IMR-90 (cell line): ENCODE measurements at regions not wholly inside any gene's neighbourhood (a gene's known extent, or its start where the extent isn't known, plus 50 kb on each side); places are given as distances from the start of the nearest gene placed in this dataset.

ENCODE experiments used
- ATAC-seq: fragments of 200-7000 bp; cut with Tn5 transposase; 2 replicates; pipeline ENCODE4 v1.9.1; 2020; ENCODE audit warnings: low read depth, mild to moderate bottlenecking, moderate library complexity
- BruUV-seq: library from RNA; stranded (reverse); fragments of 400-500 nt; replicated peaks from 2 replicates; lab custom pipeline; 2021; lab: Mats Ljungman, UMichigan
- CTCF ChIA-PET: fragments of 300-600 bp; formaldehyde crosslinking; extraction: SDS; loops from one replicate; lab custom pipeline; 2021; ENCODE audit warnings: antibody characterized with exemption; lab: Yijun Ruan, JAX
- POLR2A ChIA-PET: fragments of 300-600 bp; sonication (Branson Sonifier 250); formaldehyde crosslinking; loops from one replicate; lab custom pipeline; 2022; ENCODE audit warnings: antibody characterized with exemption; ENCODE audit not compliant: unreplicated experiment; lab: Charles Lee
- DNase-seq: peaks from one replicate; pipeline ENCODE4 v3.0.0; 2013
- H2AFZ ChIP-seq: replicated peaks from 2 replicates; pipeline ENCODE3; 2013; ENCODE audit warnings: low read length, mild to moderate bottlenecking; ENCODE audit not compliant: poor library complexity
- H2AK5ac ChIP-seq: 2 replicates; pipeline ENCODE4 v1.6.1; 2013; ENCODE audit warnings: low read depth, low read length, inconsistent platforms
- H2AK9ac ChIP-seq: replicated peaks from 2 replicates; pipeline ENCODE3; 2013; ENCODE audit warnings: mild to moderate bottlenecking, low read depth, low read length, moderate library complexity; ENCODE audit not compliant: poor library complexity
- H2BK120ac ChIP-seq: 2 replicates; pipeline ENCODE4 v1.6.1; 2013; ENCODE audit warnings: low read depth, low read length, inconsistent platforms
- H2BK15ac ChIP-seq: 3 replicates; pipeline ENCODE4 v1.6.1; 2013; ENCODE audit warnings: low read depth, low read length, inconsistent platforms
- H2BK20ac ChIP-seq: 2 replicates; pipeline ENCODE4 v1.6.1; 2013; ENCODE audit warnings: low read depth, mild to moderate bottlenecking, inconsistent platforms, low read length, moderate library complexity
- H2BK5ac ChIP-seq: 2 replicates; pipeline ENCODE4 v1.6.1; 2013; ENCODE audit warnings: mild to moderate bottlenecking, low read depth, low read length, inconsistent platforms; ENCODE audit not compliant: poor library complexity, severe bottlenecking
- H3K14ac ChIP-seq: replicated peaks from 2 replicates; pipeline ENCODE4 v1.6.1; 2013; ENCODE audit warnings: low read depth, low read length, inconsistent platforms
- H3K18ac ChIP-seq: 2 replicates; pipeline ENCODE4 v1.6.1; 2013; ENCODE audit warnings: low read depth, low read length, control low read depth
- H3K23ac ChIP-seq: 2 replicates; pipeline ENCODE4 v1.6.1; 2013; ENCODE audit warnings: low read depth, low read length, inconsistent platforms
- H3K27ac ChIP-seq: 2 replicates; pipeline ENCODE4 v1.5.1; 2013; ENCODE audit warnings: mild to moderate bottlenecking, control low read depth, low read length; ENCODE audit not compliant: insufficient read depth
- H3K27me3 ChIP-seq: 2 replicates; pipeline ENCODE4 v1.6.1; 2013; ENCODE audit warnings: low read length; ENCODE audit not compliant: control insufficient read depth, insufficient read depth
- H3K36me3 ChIP-seq: 2 replicates; pipeline ENCODE4 v1.6.1; 2013; ENCODE audit warnings: low read length, mixed read lengths; ENCODE audit not compliant: control insufficient read depth, insufficient read depth
- H3K4ac ChIP-seq: 2 replicates; pipeline ENCODE4 v1.6.1; 2013; ENCODE audit warnings: low read depth, low read length, inconsistent platforms
- H3K4me1 ChIP-seq: 2 replicates; pipeline ENCODE4 v1.6.1; 2013; ENCODE audit warnings: low read length, mixed read lengths; ENCODE audit not compliant: control insufficient read depth, insufficient read depth
- H3K4me2 ChIP-seq: 2 replicates; pipeline ENCODE4 v1.6.1; 2013; ENCODE audit warnings: low read depth, mild to moderate bottlenecking, control low read depth, low read length, moderate library complexity
- H3K4me3 ChIP-seq: 2 replicates; pipeline ENCODE4 v1.5.1; 2013; ENCODE audit warnings: low read depth, mild to moderate bottlenecking, control low read depth, low read length, moderate library complexity; ENCODE audit not compliant: insufficient read depth
- H3K56ac ChIP-seq: 2 replicates; pipeline ENCODE4 v1.6.1; 2013; ENCODE audit warnings: low read length, inconsistent platforms; ENCODE audit not compliant: insufficient read depth; ENCODE audit errors: extremely low read depth
- H3K79me1 ChIP-seq, 2 experiments: 2 replicates each; pipeline ENCODE4 v1.6.1; 2013; ENCODE audit warnings: low read length in 2 of 2, inconsistent platforms in 1 of 2, low read depth in 1 of 2
- H3K9ac ChIP-seq: 2 replicates; pipeline ENCODE4 v1.6.1; 2013; ENCODE audit warnings: low read depth, low read length, control low read depth
- H3K9me1 ChIP-seq: 2 replicates; pipeline ENCODE4 v1.6.1; 2013; ENCODE audit warnings: low read length, inconsistent platforms; ENCODE audit not compliant: insufficient read depth
- H3K9me3 ChIP-seq: 2 replicates; pipeline ENCODE4 v1.6.1; 2013; ENCODE audit warnings: low read length; ENCODE audit not compliant: control insufficient read depth, insufficient read depth
- H4K20me1 ChIP-seq: 2 replicates; pipeline ENCODE4 v1.6.1; 2013; ENCODE audit warnings: low read length, inconsistent platforms; ENCODE audit not compliant: insufficient read depth
- H4K5ac ChIP-seq: 2 replicates; pipeline ENCODE4 v1.6.1; 2013; ENCODE audit warnings: mild to moderate bottlenecking, low read depth, low read length, control low read depth
- H4K8ac ChIP-seq, 2 experiments: 2 replicates each; pipeline ENCODE4 v1.6.1; 2013; ENCODE audit warnings: low read depth in 2 of 2, low read length in 2 of 2, control low read depth in 1 of 2, inconsistent platforms in 1 of 2
- H4K91ac ChIP-seq: 2 replicates; pipeline ENCODE4 v1.6.1; 2013; ENCODE audit warnings: low read depth, low read length, inconsistent platforms; ENCODE audit not compliant: insufficient read depth
- BHLHE40 ChIP-seq: fragments of 150-350 bp; IDR thresholded peaks from 2 replicates; pipeline ENCODE4 v1.6.1; 2016; ENCODE audit warnings: mild to moderate bottlenecking, low read depth, low read length
- CEBPB ChIP-seq: IDR thresholded peaks from 2 replicates; pipeline ENCODE4 v1.6.1; 2012; ENCODE audit warnings: low read depth, low read length, improper control_type of control experiment
- CHD1 ChIP-seq: IDR thresholded peaks from 2 replicates; pipeline ENCODE4 v1.6.1; 2012; ENCODE audit warnings: low read depth, low read length, improper control_type of control experiment
- ELK1 ChIP-seq: fragments of 150-350 bp; IDR thresholded peaks from 2 replicates; pipeline ENCODE4 v1.6.1; 2016; ENCODE audit warnings: low read depth, mild to moderate bottlenecking, low read length, moderate library complexity, borderline replicate concordance
- MAFK ChIP-seq: IDR thresholded peaks from 2 replicates; pipeline ENCODE4 v1.6.1; 2012; ENCODE audit warnings: low read depth, low read length, improper control_type of control experiment
- MXI1 ChIP-seq: IDR thresholded peaks from 2 replicates; pipeline ENCODE4 v1.6.1; 2012; ENCODE audit warnings: low read depth, mild to moderate bottlenecking, low read length, moderate library complexity, borderline replicate concordance
- NFE2L2 ChIP-seq: fragments of 150-350 bp; IDR thresholded peaks from 2 replicates; pipeline ENCODE4 v1.6.1; 2016; ENCODE audit warnings: low read depth, mild to moderate bottlenecking, low read length
- POLR2A ChIP-seq: IDR thresholded peaks from 2 replicates; pipeline ENCODE4 v1.6.1; 2012; ENCODE audit warnings: mild to moderate bottlenecking, low read depth, low read length
- RAD21 ChIP-seq: IDR thresholded peaks from 2 replicates; pipeline ENCODE4 v1.6.1; 2012; ENCODE audit warnings: low read length, improper control_type of control experiment
- RCOR1 ChIP-seq: IDR thresholded peaks from 2 replicates; pipeline ENCODE4 v1.6.1; 2012; ENCODE audit warnings: mild to moderate bottlenecking, low read length, improper control_type of control experiment; ENCODE audit not compliant: insufficient replicate concordance
- SMC3 ChIP-seq: fragments of 150-350 bp; IDR thresholded peaks from 2 replicates; pipeline ENCODE4 v1.6.1; 2016; ENCODE audit warnings: low read depth, mild to moderate bottlenecking, antibody characterized with exemption, low read length, moderate library complexity
- WGBS, 2 experiments: methylation state at CpG; one replicate each; pipeline versions ENCODE4 v1.1.5 to v1.1.7; 2013; ENCODE audit warnings: missing lambda C conversion rate in 2 of 2; ENCODE audit not compliant: insufficient read length in 1 of 2; ENCODE audit errors: extremely low coverage in 2 of 2; 5-methylcytosine and 5-hydroxymethylcytosine counted together
- dilution Hi-C: fragments of 300-500 bp; cut with HindIII; formaldehyde crosslinking; loops from one replicate; pipeline ENCODE4 v1.14.3; 2018; ENCODE audit warnings: low sequenced_read_pairs; ENCODE audit not compliant: unreplicated experiment
- in situ Hi-C: fragments of 300-500 bp; cut with MboI; formaldehyde crosslinking; loops from 3 replicates; pipeline ENCODE4 v1.14.3; 2019; ENCODE audit warnings: low sequenced_read_pairs, inconsistent platforms, mixed read lengths
- intact Hi-C: fragments of 100-400 bp; cut with micrococcal nuclease; formaldehyde crosslinking; loops from 2 replicates; pipeline ENCODE4 v1.10.0; 2022
- TF ChIP-seq, protein P1 (sequence below): fragments of 150-350 bp; IDR thresholded peaks from 2 replicates; pipeline ENCODE4 v1.6.1; 2017; ENCODE audit warnings: mild to moderate bottlenecking, antibody characterized with exemption, low read length, low read depth
- TF ChIP-seq, protein P2 (sequence below): conservative IDR thresholded peaks from 2 replicates; pipeline ENCODE4 v1.5.1; 2012; ENCODE audit warnings: mild to moderate bottlenecking, low read depth, low read length, improper control_type of control experiment

- Histone ChIP-seq H2BK15ac (no peak overlapping the region), H2BK120ac (no peak overlapping the region), H2AFZ (no peak overlapping the region), H3K4me3 (no peak overlapping the region), H3K18ac (no peak overlapping the region), H4K20me1 (no peaks in the 10 kb centered on the region), H3K9ac (no peak overlapping the region), H2BK5ac (no peak overlapping the region), H4K91ac (no peak overlapping the region), H3K56ac (no peak overlapping the region), H3K9me1 (no peaks in the 10 kb centered on the region), H3K27ac (no peak overlapping the region), H3K27me3 (no peaks in the 10 kb centered on the region), H3K9me3 (peaks cover 4% of the 10 kb centered on the region; the same call in 1 of the 2 replicates), H4K5ac (no peak overlapping the region), H2AK9ac (no peak overlapping the region), H3K23ac (no peak overlapping the region), H4K8ac (no peak overlapping the region), H3K4ac (no peak overlapping the region), H3K4me1 (no peaks in the 10 kb centered on the region), H3K36me3 (no peaks in the 10 kb centered on the region), H3K4me2 (no peak overlapping the region), H2AK5ac (no peak overlapping the region), H2BK20ac (no peak overlapping the region), H3K14ac (no peak overlapping the region), H3K79me1 (no peaks in the 10 kb centered on the region)
- POLR2A ChIA-PET = no interaction called here
- dilution Hi-C loops (no loop called here), in situ Hi-C loops (no loop called here), intact Hi-C loops (no loop called here)
- TF ChIP-seq BHLHE40 = no peak
- no peak for TF ChIP-seq CHD1
- TF ChIP-seq POLR2A = no peak
- TF ChIP-seq MAFK = no peak
- no peak for TF ChIP-seq CEBPB
- TF ChIP-seq MXI1 = no peak
- TF ChIP-seq, protein P1, sequence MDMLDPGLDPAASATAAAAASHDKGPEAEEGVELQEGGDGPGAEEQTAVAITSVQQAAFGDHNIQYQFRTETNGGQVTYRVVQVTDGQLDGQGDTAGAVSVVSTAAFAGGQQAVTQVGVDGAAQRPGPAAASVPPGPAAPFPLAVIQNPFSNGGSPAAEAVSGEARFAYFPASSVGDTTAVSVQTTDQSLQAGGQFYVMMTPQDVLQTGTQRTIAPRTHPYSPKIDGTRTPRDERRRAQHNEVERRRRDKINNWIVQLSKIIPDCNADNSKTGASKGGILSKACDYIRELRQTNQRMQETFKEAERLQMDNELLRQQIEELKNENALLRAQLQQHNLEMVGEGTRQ = no peak
- no peak for TF ChIP-seq ELK1
- TF ChIP-seq NFE2L2 = no peak
- TF ChIP-seq RCOR1 = no peak
- TF ChIP-seq, protein P2, sequence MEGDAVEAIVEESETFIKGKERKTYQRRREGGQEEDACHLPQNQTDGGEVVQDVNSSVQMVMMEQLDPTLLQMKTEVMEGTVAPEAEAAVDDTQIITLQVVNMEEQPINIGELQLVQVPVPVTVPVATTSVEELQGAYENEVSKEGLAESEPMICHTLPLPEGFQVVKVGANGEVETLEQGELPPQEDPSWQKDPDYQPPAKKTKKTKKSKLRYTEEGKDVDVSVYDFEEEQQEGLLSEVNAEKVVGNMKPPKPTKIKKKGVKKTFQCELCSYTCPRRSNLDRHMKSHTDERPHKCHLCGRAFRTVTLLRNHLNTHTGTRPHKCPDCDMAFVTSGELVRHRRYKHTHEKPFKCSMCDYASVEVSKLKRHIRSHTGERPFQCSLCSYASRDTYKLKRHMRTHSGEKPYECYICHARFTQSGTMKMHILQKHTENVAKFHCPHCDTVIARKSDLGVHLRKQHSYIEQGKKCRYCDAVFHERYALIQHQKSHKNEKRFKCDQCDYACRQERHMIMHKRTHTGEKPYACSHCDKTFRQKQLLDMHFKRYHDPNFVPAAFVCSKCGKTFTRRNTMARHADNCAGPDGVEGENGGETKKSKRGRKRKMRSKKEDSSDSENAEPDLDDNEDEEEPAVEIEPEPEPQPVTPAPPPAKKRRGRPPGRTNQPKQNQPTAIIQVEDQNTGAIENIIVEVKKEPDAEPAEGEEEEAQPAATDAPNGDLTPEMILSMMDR = no peak
- no peak for TF ChIP-seq SMC3
- no peak for TF ChIP-seq RAD21
- DNase-seq (no peak), ATAC-seq (no peak)
- no CpG with 5 or more reads among the region's 4 CpGs for WGBS, 2 experiments
- no TSS peak for BruUV-seq
- CTCF ChIA-PET = interaction anchor here (0.7 kb wide), 1 partner anchor 21 kb away, joined by 3 read pairs; no protein-coding TSS in a partner anchor
Observed at GRCh38 chr14:40280652-40281051, 848.4 kb upstream of the FBXO33 start.
